NCI-H345 (cell line): ENCODE measurements at regions not wholly inside any gene's neighbourhood (a gene's known extent, or its start where the extent isn't known, plus 50 kb on each side); places are given as distances from the start of the nearest gene placed in this dataset.

Source experiments
- DNase-seq: peaks from one replicate; lab custom pipeline; 2025; lab: John Stamatoyannopoulos, UW

- DNase-seq = no peak
Observed at GRCh38 chr2:239625156-239625845, 224.5 kb upstream of the HDAC4 start.

DNA sequence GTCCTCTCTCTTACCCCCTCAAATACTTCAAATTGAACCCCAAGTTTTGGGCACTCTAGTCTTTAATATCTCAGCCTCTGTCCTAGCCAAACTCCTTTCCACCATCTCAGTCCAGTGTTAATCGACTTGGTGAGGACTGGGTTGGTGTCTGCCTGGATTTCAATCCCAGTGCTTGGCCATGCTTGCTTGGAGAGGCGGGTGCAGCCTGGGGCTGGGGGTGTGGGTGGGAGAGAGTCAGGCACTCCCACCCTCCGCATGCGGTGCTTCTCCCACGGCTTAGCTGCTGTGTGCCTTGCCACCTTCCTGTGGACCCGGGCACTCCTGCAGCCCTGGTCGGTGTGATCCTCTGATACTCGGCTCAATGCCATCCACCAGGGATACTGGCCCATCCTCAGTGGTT, 220.8 kb upstream of the HDAC4 start:
- DNase-seq = no peak

GRCh38 chr2:239619369-239619768, 218.5 kb upstream of the HDAC4 start:
- no peak for DNase-seq

DNA sequence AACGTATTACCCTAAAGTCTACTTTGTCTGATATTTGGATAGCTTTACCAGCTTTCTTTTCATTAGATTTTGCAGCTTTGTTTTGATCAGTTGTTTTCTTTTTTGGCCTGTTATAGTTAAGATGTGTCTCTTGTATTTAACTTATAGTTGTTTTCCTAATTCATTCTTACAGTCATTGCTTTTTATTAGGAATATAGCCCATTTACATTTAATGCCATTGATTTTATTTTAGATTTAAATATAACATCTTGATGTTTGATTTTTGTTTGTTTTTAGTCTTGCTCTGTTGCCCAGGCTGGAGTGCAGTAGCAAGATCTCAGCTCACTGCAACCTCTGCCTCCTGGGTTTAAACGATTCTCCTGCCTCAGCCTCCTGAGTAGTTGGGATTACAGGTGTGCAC, 215.9 kb upstream of the HDAC4 start:
- DNase-seq = no peak

GRCh38 chr2:239612133-239612532, 211.3 kb upstream of the HDAC4 start:
- no peak for DNase-seq

GRCh38 chr2:239611222-239611795, 210.5 kb upstream of the HDAC4 start:
- DNase-seq = no peak

DNA sequence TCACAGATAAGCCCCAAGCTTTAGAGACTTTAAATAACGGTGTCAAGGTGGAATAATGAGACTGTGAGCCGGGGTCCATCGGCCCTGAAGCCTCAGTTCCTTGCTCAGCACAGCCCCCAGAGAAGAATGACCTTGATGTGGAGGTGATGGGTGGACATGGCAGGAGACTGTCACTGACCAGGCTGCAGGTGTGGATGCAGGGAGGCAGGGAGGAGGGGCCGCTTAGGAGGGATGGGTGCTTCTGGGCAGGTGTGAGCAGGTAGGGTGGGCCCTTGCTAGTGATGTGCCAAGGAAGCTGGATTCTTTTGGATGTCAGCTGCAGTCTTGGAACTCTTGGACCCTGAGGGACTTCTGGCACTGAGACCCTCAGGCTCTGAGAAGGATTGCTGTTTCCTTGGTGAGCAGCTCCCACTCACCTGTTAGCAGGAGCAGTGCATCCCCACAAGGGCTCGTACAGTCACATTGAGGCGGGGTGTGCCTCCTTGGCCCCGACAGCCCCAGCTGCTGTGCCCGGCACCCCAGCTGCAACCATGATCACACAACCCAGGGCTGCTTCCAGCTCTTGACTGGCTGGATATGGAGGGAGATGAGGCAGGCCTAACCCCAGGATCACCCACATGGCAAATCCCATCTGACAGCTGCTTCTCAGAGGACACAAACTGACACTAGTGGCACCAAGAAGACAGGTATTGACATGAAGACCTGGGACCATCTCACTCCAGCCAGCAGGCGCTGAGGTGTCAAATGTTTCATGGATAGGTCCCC, 209.8 kb upstream of the HDAC4 start:
- DNase-seq = no peak

- DNase-seq = no peak
Observed at GRCh38 chr2:239609607-239610310, 208.9 kb upstream of the HDAC4 start.

DNA sequence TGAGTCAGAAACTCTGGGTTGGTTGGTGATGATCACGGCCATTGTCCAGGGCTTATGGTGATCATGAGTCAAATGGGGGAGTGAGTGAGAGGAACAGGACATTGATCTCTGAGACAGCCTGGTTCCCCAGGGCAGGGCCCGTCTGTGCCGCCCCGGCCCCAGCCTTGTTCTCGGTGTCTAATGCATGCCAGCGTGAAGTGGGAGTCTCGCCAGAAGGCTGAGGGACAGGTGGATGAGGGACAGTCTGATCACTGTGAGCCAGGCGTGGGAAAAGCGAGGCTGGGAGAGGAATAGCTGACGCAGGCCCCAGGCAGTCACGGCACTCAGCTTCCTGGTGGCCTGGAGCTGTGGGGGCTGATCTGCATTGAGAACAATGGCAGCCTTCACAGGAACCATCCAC, 208.3 kb upstream of the HDAC4 start:
- no peak for DNase-seq

DNA sequence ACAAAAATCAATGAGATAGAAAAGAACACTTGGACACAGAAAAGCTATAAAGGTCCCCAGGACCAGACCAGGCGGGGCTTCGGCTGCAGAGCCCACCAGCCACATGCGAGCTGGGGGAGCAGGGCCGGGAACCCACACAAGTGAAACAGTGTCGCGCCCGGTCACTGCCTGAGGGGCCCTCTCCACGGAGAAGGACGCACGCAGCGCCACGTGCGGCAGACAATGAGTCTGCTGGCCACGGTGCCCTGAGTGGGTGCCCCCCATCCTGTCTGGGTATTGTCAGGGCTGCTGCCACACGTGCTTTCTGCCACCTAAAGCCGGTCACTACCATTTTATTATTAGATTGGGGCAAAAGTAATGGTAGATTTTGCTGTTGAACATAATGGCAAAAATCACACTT, 207.9 kb upstream of the HDAC4 start:
- no peak for DNase-seq

DNA sequence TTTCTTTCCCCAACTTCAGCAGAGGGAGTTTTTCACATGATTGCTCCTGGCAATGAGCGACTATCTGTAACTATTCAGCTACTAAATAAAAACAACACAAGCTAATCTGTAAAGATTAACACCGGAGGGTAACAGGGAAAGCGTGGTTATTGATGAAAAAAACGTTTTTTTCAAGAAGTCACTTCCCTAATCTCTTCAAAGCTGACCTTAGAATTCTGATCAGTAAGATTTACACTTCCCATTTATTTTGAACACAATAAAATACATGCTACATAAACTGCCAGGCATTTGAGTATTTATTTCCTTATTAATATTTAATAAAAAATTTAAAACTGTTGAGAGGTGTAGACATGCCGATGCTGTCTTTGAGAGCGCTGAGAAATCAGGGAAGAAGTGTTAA, 207.4 kb upstream of the HDAC4 start:
- no peak for DNase-seq

DNA sequence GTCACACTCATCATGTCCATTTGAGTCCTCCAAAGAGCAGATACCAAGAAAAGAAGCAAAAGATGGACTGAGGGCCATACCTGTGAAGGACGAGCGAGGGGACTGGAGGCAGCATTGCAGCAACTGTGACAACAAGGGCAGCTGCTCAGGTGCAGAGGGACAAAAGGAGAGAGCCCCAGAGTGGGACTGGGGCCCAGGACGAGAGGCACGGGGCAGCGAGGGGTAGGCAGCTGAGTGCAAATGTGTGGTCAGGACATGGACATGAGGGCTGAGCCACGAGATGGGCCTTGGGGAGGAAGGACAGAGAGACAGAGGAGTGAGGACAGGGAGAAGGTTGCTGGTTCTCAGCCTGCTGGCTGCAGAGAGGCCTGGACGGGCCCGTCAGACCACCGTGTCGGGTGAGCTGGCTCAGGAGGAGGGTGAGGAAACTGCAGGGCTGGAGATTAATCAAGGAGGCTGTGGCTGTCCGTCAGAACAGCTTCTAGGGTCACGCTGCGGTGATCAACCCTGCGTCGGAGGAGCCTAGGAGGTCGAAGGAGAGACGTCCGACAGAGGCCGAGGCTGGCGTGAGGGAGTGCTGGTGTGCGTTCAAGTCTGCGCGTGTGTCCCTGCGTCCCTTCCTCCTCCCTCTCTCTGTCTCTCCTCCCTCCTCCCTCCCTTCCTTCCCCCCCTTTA, 206.8 kb upstream of the HDAC4 start:
- DNase-seq = no peak

DNA sequence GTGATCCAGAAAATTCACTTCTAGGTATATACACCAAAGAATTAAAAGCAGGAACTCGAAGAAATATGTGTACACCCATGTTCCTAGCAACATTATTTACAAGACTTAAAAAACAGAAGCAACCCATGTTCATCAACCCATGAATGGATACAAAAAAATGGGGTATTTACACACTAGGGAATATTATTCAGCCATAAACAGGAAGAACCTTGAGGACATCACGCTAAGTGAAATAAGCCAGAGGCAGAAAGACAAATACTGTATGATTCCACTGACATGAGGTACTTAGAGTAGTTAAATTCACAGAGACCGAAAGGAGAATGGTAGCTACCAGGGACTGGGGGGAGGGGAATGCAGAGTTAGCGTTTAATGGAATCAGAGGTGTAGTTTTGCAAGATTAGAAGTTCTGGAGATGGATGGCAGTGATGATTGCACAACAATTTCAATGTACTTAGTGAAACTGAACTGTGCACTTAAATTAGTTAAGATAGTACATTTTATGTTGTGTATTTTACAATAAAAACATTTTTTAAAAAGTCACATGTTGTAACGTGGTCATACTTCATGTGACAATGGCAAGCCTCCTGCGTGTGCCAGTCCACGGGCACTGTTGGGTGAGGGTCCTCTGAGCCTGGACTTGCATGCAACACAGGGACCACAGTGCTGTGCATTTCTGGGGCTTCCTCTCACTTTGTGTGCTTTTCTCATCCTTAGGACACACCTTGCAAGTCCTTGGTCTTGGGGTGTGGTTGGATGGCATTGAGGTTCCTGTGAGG, 206.1 kb upstream of the HDAC4 start:
- no peak for DNase-seq

DNA sequence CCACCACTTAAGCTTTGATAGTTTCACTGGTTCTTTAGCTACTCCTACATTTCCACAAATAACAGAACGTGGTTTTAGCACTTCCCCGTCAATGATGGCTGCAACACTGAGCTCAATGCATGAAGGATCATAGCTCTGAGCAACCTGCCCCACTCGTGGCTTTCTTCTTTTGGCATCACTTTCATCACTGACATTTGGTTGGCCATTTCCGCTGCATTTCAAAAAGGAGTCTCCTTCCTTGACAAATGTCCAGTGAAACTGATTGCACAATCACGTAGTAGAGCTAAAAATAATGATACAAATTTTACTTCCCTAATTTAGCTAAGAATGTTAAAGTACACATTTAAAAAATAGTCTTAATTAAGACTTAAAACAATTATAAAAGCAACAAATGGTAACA, 205.2 kb upstream of the HDAC4 start:
- no peak for DNase-seq

GRCh38 chr2:239605409-239605808, 204.6 kb upstream of the HDAC4 start:
- no peak for DNase-seq

GRCh38 chr2:239604861-239605260, 204.0 kb upstream of the HDAC4 start:
- DNase-seq = no peak

DNA sequence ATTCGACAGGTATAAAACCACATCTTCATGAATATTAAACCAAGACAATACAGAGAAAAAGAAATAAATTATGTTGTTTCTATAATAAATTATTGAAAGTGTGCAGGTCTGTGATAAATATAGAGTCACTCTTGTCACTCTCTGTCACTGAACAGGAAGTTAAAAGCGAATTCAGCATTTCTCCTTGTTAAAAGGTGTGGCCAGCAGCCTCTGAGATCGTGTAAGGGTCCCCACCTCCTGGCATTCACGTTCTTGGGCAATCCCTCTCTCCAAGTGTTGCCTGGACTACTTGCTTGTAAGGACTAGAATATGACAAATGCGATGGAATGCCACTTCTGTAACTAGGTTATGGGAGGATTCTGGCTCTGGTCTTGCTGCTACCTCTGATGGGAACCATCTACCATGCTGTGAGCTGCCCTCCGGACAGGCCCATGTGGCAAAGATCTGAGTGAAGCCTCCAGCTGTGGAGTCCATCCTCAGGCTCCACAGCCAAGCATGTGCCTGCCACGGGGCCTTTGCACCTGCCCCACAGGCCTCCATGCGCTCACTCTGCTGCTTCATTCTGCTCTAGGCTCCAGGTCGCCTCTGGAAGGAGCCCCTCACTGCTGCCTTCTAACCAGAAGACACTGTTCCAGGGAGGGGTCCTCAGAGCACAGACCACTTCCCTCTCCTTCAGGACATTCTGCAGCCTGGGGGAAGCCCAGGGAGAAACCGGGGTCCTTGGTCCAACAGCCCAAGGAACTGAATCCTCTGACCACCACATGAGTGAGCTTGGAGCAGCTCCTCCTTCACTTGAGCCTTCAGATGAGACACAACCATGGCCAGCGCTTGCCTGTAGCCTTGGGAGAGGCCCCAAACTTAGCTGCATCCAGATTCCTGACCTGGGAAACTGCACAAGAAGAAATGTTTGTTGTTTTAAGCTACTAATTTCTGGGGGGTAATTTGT, 202.9 kb upstream of the HDAC4 start:
- no peak for DNase-seq

- no peak for DNase-seq
Observed at GRCh38 chr2:239602290-239603282, 201.8 kb upstream of the HDAC4 start.

- no peak for DNase-seq
Observed at GRCh38 chr2:239601880-239602279, 201.1 kb upstream of the HDAC4 start.
